ENCODE measurements at regions not wholly inside any gene's neighbourhood (a gene's known extent, or its start where the extent isn't known, plus 50 kb on each side); places are given as distances from the start of the nearest gene placed in this dataset.

DNA sequence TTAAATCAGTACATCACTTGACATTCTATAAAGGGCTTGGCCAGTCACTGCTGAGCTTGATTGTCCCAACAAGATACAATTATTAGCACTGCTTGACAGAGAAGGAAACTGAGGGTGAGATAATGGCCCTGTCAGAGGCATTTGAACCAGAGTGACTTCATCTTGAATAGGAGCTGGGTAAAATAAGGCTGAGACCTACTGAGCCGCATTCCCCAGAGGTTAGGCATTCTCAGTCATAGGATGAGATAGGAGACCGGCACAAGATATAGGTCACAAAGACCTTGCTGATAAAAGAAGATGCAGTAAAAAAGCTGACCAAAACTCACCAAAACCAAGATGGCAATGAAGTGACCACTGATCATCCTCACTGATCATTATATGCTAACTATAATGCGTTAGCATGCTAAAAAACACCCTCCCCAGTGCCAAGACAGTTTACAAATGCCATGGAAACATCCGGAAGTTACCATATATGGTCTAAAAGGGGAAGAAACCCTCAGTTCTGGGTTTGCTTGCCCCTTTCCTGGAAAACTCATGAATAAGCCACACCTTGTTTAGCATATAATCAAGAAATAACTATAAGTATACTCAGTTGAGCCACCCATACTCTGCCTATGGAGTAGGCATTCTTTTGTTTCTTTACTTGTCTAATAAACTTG, 239.1 kb upstream of the SETMAR start (continued):
- TF ChIP-seq, protein P1, sequence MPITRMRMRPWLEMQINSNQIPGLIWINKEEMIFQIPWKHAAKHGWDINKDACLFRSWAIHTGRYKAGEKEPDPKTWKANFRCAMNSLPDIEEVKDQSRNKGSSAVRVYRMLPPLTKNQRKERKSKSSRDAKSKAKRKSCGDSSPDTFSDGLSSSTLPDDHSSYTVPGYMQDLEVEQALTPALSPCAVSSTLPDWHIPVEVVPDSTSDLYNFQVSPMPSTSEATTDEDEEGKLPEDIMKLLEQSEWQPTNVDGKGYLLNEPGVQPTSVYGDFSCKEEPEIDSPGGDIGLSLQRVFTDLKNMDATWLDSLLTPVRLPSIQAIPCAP (CRISPR knock-in tag; IDR thresholded peaks at IDR 0.05): no peak
- TF ChIP-seq, protein P2, sequence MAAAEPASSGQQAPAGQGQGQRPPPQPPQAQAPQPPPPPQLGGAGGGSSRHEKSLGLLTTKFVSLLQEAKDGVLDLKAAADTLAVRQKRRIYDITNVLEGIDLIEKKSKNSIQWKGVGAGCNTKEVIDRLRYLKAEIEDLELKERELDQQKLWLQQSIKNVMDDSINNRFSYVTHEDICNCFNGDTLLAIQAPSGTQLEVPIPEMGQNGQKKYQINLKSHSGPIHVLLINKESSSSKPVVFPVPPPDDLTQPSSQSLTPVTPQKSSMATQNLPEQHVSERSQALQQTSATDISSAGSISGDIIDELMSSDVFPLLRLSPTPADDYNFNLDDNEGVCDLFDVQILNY (CRISPR knock-in tag; IDR thresholded peaks at IDR 0.05): no peak

DNA sequence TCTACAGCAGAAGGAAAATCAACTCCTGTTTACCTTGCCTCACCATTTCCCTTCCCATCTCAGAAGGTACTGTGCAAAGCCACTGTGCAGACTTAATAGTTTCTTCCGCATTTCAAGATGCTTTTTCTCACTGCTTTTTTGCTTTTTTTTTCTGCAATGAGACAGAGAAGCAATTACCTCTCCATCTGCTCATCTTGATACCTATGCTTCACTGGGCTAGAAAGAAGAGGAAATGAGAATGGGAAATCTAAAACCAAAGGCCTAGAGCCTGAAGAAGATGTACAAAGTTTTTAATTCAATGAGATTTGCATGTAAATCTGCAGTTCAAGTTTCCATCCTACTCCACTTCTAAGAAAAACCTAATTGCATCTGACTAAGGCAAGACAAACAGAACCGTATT, 238.1 kb upstream of the SETMAR start:
- no peaks in the 10 kb centered on the region for H3K27me3 Mint-ChIP-seq (ENCODE audit: low read depth)
- ATAC-seq (no peak), DNase-seq (ENCODE audit: low spot score) (no peak)
- peaks cover 43% of the 10 kb centered on the region for H3K4me1 Mint-ChIP-seq
- POLR2A ChIA-PET: no interaction called here
- H3K36me3 Mint-ChIP-seq: no peaks in the 10 kb centered on the region; the same call in 1 of the 2 replicates
- TF ChIP-seq ZNF423 (CRISPR knock-in tag; IDR thresholded peaks at IDR 0.05) (no peak), ZNF121 (CRISPR knock-in tag; IDR thresholded peaks at IDR 0.05) (no peak), NR3C1 (CRISPR knock-in tag; conservative IDR thresholded peaks at IDR 0.05; ENCODE audit: low read depth) (no peak), CREB1 (CRISPR knock-in tag; IDR thresholded peaks at IDR 0.05) (no peak), NR1H2 (CRISPR knock-in tag; IDR thresholded peaks at IDR 0.05) (no peak), ZBTB21 (CRISPR knock-in tag; IDR thresholded peaks at IDR 0.05; ENCODE audit: borderline replicate concordance) (no peak), PRRX2 (CRISPR knock-in tag; IDR thresholded peaks at IDR 0.05) (no peak)
- TF ChIP-seq, protein P3, sequence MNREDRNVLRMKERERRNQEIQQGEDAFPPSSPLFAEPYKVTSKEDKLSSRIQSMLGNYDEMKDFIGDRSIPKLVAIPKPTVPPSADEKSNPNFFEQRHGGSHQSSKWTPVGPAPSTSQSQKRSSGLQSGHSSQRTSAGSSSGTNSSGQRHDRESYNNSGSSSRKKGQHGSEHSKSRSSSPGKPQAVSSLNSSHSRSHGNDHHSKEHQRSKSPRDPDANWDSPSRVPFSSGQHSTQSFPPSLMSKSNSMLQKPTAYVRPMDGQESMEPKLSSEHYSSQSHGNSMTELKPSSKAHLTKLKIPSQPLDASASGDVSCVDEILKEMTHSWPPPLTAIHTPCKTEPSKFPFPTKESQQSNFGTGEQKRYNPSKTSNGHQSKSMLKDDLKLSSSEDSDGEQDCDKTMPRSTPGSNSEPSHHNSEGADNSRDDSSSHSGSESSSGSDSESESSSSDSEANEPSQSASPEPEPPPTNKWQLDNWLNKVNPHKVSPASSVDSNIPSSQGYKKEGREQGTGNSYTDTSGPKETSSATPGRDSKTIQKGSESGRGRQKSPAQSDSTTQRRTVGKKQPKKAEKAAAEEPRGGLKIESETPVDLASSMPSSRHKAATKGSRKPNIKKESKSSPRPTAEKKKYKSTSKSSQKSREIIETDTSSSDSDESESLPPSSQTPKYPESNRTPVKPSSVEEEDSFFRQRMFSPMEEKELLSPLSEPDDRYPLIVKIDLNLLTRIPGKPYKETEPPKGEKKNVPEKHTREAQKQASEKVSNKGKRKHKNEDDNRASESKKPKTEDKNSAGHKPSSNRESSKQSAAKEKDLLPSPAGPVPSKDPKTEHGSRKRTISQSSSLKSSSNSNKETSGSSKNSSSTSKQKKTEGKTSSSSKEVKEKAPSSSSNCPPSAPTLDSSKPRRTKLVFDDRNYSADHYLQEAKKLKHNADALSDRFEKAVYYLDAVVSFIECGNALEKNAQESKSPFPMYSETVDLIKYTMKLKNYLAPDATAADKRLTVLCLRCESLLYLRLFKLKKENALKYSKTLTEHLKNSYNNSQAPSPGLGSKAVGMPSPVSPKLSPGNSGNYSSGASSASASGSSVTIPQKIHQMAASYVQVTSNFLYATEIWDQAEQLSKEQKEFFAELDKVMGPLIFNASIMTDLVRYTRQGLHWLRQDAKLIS (CRISPR knock-in tag; IDR thresholded peaks at IDR 0.05; ENCODE audit: borderline replicate concordance): no peak
- TF ChIP-seq, protein P4, sequence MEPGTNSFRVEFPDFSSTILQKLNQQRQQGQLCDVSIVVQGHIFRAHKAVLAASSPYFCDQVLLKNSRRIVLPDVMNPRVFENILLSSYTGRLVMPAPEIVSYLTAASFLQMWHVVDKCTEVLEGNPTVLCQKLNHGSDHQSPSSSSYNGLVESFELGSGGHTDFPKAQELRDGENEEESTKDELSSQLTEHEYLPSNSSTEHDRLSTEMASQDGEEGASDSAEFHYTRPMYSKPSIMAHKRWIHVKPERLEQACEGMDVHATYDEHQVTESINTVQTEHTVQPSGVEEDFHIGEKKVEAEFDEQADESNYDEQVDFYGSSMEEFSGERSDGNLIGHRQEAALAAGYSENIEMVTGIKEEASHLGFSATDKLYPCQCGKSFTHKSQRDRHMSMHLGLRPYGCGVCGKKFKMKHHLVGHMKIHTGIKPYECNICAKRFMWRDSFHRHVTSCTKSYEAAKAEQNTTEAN (CRISPR knock-in tag; IDR thresholded peaks at IDR 0.05): no peak
- TF ChIP-seq, protein P5, sequence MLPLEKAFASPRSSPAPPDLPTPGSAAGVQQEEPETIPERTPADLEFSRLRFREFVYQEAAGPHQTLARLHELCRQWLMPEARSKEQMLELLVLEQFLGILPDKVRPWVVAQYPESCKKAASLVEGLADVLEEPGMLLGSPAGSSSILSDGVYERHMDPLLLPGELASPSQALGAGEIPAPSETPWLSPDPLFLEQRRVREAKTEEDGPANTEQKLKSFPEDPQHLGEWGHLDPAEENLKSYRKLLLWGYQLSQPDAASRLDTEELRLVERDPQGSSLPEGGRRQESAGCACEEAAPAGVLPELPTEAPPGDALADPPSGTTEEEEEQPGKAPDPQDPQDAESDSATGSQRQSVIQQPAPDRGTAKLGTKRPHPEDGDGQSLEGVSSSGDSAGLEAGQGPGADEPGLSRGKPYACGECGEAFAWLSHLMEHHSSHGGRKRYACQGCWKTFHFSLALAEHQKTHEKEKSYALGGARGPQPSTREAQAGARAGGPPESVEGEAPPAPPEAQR (CRISPR knock-in tag; IDR thresholded peaks at IDR 0.05): no peak
- TF ChIP-seq, protein P6, sequence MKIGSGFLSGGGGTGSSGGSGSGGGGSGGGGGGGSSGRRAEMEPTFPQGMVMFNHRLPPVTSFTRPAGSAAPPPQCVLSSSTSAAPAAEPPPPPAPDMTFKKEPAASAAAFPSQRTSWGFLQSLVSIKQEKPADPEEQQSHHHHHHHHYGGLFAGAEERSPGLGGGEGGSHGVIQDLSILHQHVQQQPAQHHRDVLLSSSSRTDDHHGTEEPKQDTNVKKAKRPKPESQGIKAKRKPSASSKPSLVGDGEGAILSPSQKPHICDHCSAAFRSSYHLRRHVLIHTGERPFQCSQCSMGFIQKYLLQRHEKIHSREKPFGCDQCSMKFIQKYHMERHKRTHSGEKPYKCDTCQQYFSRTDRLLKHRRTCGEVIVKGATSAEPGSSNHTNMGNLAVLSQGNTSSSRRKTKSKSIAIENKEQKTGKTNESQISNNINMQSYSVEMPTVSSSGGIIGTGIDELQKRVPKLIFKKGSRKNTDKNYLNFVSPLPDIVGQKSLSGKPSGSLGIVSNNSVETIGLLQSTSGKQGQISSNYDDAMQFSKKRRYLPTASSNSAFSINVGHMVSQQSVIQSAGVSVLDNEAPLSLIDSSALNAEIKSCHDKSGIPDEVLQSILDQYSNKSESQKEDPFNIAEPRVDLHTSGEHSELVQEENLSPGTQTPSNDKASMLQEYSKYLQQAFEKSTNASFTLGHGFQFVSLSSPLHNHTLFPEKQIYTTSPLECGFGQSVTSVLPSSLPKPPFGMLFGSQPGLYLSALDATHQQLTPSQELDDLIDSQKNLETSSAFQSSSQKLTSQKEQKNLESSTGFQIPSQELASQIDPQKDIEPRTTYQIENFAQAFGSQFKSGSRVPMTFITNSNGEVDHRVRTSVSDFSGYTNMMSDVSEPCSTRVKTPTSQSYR (CRISPR knock-in tag; IDR thresholded peaks at IDR 0.05): no peak
- H3K27ac Mint-ChIP-seq: no peak overlapping the region
- CTCF ChIA-PET: no interaction called here
- peaks cover 49% of the 10 kb centered on the region for H3K9me3 Mint-ChIP-seq
- H3K4me3 Mint-ChIP-seq: no peak overlapping the region
